ENCODE measurements at regions not wholly inside any gene's neighbourhood (a gene's known extent, or its start where the extent isn't known, plus 50 kb on each side); places are given as distances from the start of the nearest gene placed in this dataset.

DNA sequence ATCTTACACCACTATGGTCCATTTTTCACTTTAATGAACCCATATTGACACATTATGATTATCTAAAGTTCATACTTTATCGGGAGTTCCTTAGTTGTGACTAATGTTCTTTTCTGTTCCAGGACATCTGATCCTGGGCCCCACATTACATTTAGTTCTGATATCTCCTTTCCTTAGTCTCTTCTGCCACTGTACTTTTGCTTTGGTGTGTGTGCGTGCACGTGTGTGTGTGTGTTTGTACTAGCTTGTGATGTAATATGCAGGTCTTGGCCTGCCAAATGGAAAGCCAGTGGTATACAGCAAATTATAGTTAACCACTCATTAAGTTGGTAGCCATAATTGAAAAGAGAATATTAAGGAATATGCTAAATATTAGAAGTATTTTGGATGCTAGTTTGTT is 88.0 kb downstream of the CDC42EP3 start:
- H3K4me3 ChIP-seq (ENCODE audit: low read depth, low read length) = no peak overlapping the region
- TF ChIP-seq, protein P1, sequence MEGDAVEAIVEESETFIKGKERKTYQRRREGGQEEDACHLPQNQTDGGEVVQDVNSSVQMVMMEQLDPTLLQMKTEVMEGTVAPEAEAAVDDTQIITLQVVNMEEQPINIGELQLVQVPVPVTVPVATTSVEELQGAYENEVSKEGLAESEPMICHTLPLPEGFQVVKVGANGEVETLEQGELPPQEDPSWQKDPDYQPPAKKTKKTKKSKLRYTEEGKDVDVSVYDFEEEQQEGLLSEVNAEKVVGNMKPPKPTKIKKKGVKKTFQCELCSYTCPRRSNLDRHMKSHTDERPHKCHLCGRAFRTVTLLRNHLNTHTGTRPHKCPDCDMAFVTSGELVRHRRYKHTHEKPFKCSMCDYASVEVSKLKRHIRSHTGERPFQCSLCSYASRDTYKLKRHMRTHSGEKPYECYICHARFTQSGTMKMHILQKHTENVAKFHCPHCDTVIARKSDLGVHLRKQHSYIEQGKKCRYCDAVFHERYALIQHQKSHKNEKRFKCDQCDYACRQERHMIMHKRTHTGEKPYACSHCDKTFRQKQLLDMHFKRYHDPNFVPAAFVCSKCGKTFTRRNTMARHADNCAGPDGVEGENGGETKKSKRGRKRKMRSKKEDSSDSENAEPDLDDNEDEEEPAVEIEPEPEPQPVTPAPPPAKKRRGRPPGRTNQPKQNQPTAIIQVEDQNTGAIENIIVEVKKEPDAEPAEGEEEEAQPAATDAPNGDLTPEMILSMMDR (IDR thresholded peaks at IDR 0.05; ENCODE audit: low read depth, low read length) = no peak
- no peak for DNase-seq
- H3K27me3 ChIP-seq = no peaks in the 10 kb centered on the region
- H3K4me1 ChIP-seq = peaks cover 52% of the 10 kb centered on the region
- H3K9me3 ChIP-seq = no peaks in the 10 kb centered on the region
- H3K36me3 ChIP-seq = no peaks in the 10 kb centered on the region

DNA sequence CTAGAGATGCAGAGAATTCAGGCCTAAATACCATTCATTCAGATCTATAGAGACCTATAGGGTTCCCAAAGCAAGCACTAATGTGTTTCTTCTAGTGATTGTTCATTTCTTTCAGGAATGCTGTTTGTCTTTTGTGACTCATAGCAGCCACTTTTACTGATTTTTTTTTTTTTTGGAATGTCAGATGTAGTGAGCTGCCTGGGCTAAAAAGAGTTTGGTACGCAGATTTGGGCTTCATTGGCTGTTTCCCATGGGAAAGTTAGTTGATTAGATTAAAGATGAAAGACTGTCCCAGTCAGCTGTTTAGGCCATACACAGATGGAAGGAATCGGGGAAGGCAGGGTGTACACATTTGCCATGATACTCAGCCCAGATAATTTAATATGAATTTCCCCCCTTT is 87.6 kb downstream of the CDC42EP3 start:
- Histone ChIP-seq H3K36me3 (no peaks in the 10 kb centered on the region), H3K4me3 (ENCODE audit: low read depth, low read length) (no peak overlapping the region), H3K9me3 (no peaks in the 10 kb centered on the region; the same call in 1 of the 2 replicates), H3K27me3 (no peaks in the 10 kb centered on the region), H3K4me1 (peaks cover 52% of the 10 kb centered on the region)
- TF ChIP-seq, protein P1 (IDR thresholded peaks at IDR 0.05; ENCODE audit: low read depth, low read length) = no peak
- DNase-seq = no peak

DNA sequence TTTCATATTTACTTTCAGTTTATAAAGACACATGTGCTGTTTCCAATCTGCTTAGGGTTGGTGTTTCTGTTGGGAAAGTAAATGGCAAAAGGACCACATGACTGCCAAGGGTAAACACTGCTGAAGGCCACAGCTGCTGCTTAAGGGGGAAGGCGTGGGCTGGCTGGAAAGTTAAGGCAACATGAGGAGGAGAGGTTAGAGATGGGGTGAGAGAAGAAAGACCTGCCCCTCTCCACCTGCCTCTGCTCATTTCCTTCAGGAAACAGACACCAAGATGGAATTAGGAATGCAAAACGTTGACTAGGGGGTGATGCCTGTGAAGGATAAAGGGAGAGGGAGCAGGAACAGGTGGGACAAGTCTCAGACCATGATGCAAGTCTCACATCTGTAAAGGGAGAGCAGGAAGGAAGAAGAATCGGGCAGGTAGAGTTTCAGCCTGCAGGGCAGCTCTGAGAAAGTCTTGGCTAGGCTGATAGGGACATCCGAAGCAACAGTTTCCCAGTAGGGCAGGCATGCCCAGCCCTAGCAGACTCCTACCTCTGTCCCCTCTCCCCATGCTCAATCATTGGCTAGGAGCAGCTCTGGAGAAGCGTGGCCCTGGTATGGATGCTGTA is 86.0 kb downstream of the CDC42EP3 start:
- H3K36me3 ChIP-seq = no peaks in the 10 kb centered on the region
- H3K27me3 ChIP-seq = no peaks in the 10 kb centered on the region
- no peaks in the 10 kb centered on the region; the same call in 1 of the 2 replicates for H3K9me3 ChIP-seq
- peaks cover 52% of the 10 kb centered on the region for H3K4me1 ChIP-seq
- TF ChIP-seq, protein P1 (IDR thresholded peaks at IDR 0.05; ENCODE audit: low read depth, low read length) = no peak
- no peak overlapping the region for H3K4me3 ChIP-seq (ENCODE audit: low read depth, low read length)
- no peak for DNase-seq

DNA sequence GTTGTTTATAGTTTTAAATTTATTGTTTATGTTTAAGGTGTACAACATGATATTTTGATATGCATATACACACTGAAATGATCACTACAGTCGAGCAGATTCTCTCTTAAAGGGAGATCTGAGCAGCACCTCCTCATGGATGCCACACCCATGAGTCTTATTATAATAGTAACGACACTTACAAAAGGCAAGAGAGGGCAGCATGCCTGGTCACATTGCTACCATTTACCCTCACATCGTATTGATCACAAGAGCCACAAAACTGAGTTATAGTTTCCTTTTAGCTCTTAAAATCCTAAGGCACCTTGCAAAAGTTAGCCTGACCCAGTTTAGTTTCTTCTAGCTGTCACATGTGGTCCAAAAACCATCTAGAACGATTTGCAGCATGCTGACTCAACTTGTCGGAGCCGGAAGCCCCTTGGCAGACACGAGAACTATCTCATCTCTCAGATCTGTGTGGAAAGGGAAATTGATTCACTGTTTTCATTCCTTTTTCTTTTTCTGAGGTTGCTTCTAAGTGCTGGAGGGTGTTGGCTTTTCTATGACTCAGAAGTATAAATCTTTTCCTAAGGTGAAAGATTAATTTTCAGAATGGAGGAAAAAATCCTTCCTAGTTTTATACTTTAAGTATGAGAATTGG is 85.3 kb downstream of the CDC42EP3 start:
- no peak for DNase-seq
- no peak overlapping the region for H3K4me3 ChIP-seq (ENCODE audit: low read depth, low read length)
- no peaks in the 10 kb centered on the region for H3K36me3 ChIP-seq
- no peaks in the 10 kb centered on the region; the same call in 1 of the 2 replicates for H3K9me3 ChIP-seq
- peaks cover 52% of the 10 kb centered on the region for H3K4me1 ChIP-seq
- TF ChIP-seq, protein P1 (IDR thresholded peaks at IDR 0.05; ENCODE audit: low read depth, low read length) = no peak
- no peaks in the 10 kb centered on the region for H3K27me3 ChIP-seq

DNA sequence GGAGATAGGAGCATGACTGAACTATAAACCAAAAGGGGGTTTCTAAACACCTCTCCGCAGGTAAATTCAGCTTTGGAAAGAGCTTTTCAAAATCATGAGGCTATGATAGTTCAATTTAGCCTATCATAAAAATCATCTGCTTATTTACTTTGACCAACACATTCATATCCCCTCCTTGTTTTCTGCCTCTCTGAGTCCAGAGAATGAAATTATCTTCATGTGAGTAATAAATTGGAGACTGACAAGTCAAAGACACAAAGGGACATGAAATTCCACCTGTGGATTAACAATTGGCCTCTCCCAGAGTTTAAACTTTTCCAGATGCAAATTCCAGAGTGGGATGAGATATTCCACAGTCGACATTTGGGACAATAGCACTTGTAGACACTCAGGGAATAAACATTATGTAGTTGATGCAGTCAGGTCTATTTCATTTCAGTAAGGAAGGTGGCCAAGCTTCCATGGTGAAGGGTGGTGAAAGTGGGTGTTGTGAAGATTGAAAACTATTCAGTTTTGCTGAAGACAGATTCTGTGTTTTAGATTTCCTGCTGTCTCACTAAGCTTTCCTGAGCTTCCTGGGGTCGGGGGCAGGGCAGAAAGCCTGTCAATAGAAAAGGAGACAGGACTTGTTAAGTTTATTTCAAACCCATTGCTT is 84.7 kb downstream of the CDC42EP3 start:
- DNase-seq = no peak
- Histone ChIP-seq H3K9me3 (no peaks in the 10 kb centered on the region; the same call in 1 of the 2 replicates), H3K4me1 (peaks cover 48% of the 10 kb centered on the region), H3K36me3 (no peaks in the 10 kb centered on the region), H3K27me3 (no peaks in the 10 kb centered on the region), H3K4me3 (ENCODE audit: low read depth, low read length) (no peak overlapping the region)
- TF ChIP-seq, protein P1 (IDR thresholded peaks at IDR 0.05; ENCODE audit: low read depth, low read length) = no peak

DNA sequence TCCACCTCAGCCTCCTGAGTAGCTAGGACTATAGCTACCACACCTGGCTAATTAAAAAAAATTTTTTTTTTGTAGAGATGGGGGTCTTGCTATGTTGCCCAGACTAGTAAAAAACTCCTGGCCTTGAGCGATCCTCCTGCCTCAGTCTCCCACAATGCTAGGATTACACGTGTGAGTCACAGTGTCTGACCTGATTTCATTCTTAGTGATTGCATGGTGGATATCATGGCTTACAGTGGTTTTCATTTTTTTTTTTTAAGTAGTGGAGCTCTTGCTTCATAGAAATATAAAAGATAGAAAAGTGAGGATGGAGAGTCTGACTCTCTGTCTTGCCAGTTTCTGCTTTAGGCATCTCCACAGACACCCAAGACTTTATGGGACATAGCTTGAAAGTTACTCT is 83.6 kb downstream of the CDC42EP3 start:
- TF ChIP-seq, protein P1 (IDR thresholded peaks at IDR 0.05; ENCODE audit: low read depth, low read length) = no peak
- Histone ChIP-seq H3K27me3 (no peaks in the 10 kb centered on the region), H3K4me1 (peaks cover 41% of the 10 kb centered on the region), H3K9me3 (no peaks in the 10 kb centered on the region; the same call in 1 of the 2 replicates), H3K36me3 (no peaks in the 10 kb centered on the region), H3K4me3 (ENCODE audit: low read depth, low read length) (no peak overlapping the region)
- no peak for DNase-seq

All from BE2C (cell line).